ENCODE measurements at regions not wholly inside any gene's neighbourhood (a gene's known extent, or its start where the extent isn't known, plus 50 kb on each side); places are given as distances from the start of the nearest gene placed in this dataset.

DNA sequence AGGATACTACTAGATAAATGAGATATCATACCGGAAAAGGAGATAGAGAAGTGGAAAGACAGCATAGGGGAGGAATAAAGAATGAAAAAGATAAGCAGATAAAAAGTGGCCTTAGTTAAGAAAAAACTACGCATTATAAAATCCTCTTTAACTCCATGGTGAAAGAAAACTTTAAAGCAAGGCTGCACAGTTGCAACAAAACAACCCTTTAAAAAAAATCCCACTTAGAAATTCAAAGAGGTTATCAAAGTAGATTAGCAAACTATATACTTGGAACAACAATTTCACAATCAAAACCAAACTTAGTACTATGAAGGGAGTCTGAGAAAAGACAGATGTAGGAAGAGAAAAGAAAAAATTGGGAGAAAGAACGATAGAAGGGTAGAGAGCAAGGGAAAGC lies 133.4 kb upstream of the OSR1 start:
- no peak for DNase-seq (ENCODE audit: low read depth)

DNA sequence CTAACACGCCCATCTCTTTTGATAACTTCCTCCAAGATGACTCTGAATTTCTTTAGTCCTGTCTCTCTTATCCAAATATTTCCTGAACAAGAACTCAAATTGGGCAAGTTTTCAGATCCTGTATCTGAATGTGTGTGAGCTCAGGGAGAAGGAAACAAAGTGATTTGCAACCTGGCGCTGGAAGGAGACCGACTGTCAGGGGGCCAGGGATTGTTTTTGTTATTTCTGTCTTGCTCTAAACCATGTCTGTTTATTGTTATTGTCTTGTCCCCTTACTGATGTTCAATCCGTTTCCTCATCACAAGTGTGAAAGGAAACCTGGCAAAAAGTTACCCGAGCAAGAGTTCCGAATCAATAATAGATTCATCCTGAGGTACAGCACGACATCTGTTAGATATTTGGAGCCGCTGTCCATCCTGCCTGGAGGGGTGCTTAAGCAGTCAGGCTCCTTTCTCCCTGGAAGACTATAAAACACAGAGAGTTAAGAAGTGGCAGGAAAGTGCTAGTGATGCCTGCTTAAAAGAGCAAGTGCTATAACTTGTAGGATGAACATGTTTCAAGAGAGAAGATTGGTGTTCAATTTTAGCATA lies 132.5 kb upstream of the OSR1 start:
- DNase-seq (ENCODE audit: low read depth), result no peak

DNA sequence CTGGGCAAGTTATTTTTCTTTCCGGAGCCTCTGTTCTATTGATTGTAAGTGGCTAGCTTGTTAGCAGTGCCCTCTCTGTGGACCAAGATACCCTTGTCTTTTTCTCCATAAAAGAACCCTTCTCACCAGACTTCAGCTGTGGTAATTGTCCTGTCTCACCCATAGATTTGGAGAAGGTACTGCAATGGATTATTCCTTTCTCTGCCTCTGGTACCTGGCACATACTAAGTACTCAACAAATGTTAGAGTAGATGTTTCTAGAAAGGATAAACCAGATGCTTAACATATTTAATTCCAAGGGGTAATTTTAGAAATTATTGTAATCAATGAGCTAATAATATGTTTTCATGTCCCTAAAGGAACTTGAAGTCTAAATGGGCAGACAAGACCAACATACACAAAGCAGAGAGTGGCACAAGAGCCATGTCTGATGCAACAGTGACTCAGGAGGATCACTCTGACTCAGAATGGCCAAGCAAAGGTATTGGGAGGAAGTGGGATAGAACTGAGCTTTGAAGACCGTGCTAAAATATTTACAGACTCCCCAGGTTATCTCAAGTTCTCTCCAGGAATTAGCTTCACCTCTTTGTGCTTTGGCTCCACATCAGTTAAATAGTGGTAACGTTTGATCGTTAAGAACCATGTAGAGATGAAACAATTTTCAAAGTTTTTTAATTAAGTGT lies 129.7 kb upstream of the OSR1 start:
- no peak for DNase-seq (ENCODE audit: low read depth)

DNA sequence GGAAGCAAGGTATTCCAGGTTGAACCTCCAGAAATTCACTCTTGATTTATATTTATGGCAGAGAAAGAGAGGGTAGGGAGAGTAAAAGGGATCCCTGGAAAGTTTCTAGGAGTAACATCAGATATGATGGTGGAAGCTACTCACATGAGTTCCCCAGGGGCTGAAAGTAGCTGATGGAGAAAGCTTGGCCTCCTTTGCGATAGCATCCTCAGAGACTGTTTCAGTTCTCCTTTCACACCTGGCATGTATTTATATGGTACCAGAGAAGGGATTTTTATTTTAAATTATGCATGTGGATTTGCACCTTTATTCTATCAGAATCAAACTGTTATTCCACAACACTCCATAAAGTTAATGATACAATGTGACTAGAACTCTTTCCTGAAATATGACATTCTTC lies 126.3 kb upstream of the OSR1 start:
- DNase-seq (ENCODE audit: low read depth), result no peak

DNA sequence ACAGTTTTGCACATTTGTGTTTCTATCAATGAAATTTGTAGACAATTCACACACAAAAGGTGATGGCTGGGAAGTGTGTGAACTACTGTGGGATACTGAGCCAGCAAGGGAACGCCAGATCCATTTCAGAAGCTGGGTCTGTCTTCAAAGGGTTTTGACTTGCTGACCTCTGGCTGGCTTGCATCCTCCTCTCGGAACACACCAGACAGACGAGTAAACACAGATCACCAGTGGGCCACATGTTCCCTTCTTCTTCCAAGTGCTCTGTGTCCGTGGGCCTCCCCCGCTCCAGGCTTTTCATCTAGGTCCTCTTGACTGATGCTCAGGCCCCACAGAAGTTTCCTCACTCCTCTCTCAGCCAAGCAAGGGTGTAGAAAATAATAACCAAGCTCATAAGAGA lies 122.2 kb upstream of the OSR1 start:
- no peak for DNase-seq (ENCODE audit: low read depth)

DNA sequence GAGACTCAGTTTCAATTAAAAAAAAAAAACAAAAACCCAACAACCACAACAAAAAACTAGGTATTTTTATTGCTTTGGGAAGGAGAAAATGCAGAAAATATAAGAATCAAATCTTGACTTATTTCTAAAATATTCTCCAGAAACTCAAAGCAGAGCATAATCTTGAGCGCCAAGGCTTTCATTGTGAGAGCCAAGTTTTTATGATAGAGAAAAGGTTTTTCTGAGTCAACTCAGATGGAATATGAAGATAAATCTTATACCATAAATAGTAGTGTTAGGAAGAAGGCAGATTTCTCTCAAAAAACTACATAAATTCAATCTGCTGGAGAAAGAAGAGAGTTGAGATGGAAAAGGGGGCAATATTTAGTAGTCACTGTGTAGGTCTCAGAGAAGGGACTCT lies 121.2 kb upstream of the OSR1 start:
- no peak for DNase-seq (ENCODE audit: low read depth)

DNA sequence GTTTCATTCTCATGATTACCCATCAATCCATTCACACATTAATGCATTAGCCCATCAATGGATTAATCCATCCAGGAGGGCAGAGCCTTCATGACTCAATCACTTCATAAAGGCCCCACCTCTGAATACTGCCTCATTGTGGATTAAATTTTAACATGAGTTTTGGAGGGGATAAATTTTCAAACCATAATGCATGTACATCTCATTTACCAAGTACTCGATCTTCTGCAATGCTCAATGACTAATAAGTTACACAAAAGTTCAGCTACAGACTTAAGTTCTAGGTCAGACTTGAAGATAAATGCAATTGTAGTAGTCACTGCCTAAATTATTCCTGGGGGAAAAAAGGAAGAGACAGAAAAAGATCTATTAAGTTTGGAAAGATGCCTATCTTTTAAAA lies 120.0 kb upstream of the OSR1 start:
- DNase-seq (ENCODE audit: low read depth), result no peak

DNA sequence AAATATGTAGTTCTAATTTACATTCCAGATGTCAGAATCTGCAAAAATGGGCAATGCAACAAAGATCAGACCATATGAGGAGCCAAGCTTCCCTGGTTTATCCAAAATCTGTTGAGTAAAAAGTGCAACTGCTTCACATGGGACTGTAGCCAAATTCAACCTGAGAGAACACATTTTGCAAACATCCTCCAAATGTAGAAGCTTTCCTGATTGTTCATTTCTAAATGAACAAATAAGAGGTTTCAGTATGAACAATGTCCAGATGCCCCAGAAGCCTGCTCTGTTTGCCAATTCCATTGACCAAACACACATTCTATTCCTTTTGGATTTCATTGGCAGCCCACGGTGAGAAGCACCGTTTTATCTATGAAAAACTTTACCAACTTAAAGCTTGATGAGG lies 117.9 kb upstream of the OSR1 start:
- DNase-seq (ENCODE audit: low read depth), result no peak

DNA sequence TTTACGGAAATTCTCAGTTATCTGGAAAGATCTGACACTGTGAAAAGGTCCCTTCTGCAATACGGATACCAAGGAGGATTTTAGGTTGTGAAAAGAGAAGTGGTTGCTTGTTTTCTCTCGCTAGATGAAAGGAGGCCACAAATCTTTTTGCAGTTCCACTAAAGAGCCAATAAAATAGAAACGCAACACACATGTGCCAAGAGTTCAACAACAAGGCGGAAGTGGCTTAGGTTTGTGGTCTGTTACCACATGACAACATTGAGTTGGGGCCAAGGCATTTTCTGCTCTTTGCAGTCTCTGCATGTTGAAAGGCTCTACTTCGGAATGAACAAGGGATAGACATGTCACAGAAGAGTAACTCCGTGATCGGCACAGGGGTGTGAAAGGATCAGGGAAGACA lies 115.7 kb upstream of the OSR1 start:
- peak; percentile 0 for DNase-seq (ENCODE audit: low read depth)

DNA sequence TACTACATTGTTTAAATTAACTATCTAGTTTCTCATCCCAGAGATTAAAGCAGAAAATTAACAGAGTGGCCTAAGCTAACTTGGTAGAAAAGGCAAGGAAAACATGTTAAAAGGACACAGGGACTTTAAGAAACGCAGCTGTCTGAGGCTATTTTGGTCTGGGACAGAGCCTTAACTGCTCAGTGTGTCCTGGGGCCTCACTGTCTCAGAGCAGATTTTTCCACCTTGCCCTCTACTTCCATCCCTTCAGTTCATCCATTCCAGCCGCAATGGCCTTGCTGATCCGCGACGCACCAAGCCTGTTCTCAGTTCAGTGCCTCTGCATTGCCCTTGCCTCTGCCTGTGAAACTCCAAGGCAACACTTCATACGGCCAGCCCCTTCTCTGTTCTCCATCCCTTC lies 114.9 kb upstream of the OSR1 start:
- no peak for DNase-seq (ENCODE audit: low read depth)

DNA sequence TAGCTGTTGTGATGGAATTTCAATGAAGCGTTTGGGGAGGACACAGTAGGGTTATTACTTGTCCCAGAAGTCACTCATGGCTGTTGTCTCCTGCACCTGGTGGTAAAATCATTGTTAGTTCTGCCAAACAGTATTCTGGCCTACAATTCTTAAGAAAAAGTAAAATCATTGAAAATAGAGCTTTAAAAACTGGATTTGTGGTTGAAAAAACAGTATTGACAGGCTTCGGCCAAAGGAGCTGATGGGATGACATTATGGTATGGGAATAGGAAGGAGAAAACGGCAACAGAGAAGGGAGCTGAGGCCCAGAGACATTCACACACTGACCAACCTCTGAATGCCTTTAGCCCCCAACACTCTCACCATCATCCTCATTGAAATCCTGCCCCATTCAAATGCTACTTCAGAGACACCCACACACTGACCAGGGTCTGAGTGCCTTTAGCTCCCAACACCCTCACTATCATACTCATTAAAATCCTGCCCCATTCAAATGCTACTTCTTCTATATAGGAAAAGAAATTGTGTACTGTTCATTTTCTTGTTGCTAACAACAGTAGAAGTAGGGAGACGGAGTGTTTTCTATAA lies 114.1 kb upstream of the OSR1 start:
- DNase-seq (ENCODE audit: low read depth), result no peak

DNA sequence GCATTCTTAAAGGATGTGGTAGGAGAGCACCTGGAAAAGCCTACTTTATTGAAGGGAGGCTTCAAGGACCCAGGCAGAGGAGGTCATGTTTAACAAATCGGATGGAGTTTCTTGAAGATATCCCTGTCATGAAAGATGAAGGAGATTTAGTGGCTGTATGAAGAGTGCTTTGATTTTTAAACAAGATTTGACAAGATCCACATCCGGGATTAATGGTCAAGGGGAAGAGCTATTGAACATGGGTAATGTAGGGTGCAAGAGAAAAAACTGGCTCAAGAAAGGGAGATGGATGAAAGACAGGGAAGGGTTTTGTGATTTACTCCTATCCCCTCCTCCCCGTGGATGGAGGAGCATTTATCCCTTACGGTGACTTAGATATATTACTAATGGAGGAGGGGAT lies 113.1 kb upstream of the OSR1 start:
- DNase-seq (ENCODE audit: low read depth), result no peak

DNA sequence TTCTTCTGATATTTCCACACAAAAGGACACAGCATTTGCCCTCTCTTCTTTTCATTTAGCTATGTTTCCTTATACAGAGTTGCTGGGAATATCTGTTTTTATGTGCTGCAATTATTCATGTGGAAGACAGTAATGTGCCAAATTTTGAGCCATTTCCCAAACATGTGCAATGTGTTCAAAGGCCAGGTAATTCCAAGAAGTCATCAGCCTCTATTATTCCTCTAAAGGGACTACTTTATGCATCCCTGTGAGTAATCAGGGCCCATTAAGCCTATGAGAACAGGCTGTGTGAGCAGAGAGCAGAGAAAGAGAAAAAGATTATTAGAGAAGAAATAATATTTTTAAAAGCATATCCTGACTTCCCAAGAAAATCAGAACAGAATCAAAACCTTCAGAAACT lies 107.6 kb upstream of the OSR1 start:
- DNase-seq (ENCODE audit: low read depth), result no peak

DNA sequence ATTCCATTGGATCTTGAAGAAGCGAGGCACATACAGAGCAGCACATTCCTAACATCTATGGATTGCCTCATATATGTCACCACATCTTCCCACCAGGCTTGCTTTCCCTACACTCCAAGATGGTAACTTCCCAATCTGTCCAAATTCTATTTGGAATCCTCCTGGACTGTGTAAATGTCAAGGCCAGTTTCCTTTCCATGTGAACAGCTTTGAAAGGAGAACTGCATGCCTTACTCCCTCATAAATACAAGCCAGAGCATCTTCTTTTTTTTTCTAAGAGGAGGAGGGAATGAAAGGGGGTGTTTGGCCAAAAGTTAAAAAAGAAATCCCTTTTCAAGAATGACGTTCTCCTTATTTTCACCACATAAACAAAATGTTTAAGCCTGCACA lies 103.8 kb upstream of the OSR1 start:
- no peak for DNase-seq (ENCODE audit: low read depth)

DNA sequence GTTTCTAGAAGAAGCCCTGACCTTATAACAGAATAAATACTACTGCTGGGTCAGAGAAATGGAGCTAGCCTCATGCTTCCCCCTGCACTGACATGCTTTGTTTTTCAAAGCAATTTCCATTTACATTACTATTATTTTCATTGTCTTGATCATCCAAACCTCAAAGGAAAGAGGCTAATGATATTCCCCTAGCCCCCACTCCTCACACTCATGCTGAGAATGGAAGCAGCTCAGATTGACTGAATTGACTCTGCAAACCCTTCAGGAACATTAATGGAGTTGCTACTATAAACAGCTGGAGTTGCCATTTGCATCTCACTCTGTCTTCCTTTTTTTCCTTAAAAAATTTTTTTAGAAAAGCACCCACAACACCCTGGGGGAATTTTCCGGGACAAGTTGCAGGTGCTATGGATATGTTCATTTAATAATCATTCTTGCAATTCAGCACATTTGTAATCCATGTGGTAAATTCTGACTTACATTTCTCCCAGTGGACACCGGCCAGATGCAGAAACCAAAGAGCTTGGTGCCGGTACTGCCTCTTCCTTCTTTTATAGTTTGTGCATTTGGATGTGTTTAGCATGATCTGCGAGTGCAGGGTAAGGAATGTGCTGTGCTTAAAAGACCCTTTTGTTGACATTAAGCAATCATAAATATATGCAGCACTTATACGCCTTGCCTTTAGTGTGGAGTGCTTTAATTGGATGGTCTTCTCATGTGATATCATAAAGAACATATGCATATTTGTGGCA lies 103.3 kb upstream of the OSR1 start:
- DNase-seq (ENCODE audit: low read depth), result no peak

DNA sequence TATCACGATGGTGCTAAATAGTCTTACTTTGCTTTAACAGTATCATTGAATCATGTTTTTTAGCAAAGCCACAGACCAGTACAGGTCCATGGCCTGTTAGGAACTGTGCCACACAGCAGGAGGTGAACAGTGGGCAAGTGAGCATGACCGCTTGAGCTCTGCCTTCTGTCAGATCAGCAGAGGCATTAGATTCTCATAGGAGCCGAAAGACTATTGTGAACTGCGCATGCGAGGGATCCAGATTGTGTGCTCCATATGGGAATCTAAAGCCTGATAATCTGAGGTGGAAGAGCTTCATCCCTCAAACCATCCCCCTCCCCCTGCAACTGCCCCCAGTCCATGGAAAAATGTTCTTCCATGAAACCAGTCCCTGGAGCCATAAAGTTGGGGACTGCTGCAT lies 102.3 kb upstream of the OSR1 start:
- DNase-seq (ENCODE audit: low read depth), result no peak

DNA sequence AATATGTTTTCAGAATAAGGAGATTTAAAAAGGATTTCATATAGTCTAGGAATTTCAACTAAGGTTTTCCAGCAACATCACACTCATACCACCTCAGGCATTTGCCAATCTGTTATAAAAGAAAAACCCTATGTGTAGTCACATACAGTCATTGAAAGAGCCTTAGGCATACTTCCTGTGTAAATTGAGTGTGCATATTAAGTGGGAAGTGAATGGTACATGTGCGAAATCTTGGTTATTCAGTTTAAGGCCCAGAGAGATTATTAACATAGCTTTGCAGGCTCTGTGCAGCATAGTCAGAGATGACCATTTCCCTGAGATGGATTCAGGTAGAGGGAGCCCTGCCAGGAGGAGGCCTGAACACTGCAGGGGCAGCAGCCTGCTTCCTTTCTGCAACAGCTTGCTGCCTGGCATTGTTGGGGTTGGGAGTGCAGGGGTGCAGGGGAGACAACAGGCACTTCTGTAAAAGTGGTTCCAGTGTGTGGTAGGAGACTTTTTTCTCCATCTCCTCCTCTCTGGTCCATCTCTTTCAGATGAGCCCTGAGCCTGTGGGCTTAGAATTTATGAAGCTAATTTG lies 100.1 kb upstream of the OSR1 start:
- DNase-seq (ENCODE audit: low read depth), result no peak

DNA sequence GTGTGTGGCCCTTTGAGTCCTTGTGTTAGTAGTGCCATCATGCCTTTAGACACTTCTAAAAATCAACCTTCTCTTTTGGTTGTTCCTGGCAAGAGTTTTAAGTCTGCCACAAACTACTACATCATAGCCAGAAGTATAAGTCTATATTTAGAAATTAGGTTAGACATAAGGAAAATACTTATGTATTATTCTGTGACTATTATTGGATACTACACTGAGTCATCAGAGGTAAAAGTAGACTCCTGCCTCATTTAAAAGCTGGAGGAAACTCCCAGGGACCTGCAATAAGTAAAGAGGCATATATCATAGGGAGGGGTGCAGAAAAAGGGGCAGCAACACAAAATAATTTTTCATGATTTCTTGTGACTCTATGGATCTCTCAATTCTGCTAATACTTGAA lies 99.4 kb upstream of the OSR1 start:
- DNase-seq (ENCODE audit: low read depth), result no peak

DNA sequence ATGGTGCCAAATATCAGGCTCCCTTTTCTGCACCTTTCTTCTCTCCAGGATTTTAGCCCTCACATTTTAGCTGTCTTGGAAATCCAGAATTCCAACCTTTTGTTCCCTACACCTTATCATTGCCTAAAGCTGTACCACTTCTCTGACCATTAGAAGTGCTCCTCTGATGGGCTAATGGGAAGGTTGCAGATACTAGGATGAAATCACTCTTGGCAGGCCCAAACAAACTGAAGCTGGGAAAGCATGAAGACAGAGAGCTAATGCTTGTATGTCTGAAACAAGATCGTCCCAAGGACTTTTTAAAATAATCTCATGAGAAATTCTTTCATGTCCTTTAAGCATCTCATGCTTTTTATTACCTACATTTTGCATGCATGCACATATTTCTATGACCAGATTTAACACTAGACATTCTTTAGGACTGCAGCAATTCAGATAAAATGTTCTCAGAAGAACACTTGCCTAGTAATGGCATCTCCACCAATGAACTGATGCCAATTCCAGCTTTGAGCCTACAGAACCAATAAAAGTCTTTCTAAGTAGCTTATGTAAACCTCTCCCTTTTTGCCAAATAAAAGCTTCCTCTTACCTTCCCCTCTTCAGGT lies 98.4 kb upstream of the OSR1 start:
- DNase-seq (ENCODE audit: low read depth), result no peak

DNA sequence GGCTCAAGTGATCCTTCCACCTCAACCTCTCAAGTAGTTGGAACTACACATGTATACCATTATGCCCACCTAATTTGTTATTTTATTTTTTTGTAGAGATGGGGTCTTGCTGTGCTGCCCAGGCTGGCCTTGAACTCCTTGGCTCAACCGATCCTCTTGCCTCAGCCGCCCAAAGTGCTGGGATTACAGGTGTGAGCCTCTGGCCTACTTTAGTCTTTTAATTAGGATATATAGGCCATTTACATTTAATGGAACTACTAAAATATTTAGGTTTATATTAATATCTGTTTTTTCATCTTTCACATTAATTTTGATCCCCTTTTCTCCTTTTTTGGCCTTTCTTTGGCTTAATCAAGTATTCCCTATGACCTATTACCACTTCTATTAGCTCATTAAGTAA lies 95.7 kb upstream of the OSR1 start:
- DNase-seq (ENCODE audit: low read depth), result no peak

DNA sequence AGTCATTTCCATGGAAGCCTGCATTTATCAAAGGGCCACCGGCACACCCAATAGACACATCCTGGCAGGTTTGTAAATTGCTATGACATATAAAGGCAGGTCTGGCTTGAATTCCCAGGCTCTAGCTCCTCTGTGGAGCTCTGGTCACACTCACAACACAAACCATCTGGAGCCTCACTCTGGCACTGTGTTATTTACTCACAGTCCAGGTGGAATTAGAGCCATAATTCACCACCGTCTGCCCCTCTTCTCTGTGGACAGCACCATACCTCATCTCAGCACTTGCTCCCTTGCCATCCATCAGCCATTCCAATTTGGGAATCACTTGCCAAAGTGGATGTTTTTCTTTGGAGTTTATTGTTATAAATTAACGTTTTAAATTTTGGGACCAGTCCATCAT lies 84.3 kb upstream of the OSR1 start:
- DNase-seq (ENCODE audit: low read depth), result no peak

DNA sequence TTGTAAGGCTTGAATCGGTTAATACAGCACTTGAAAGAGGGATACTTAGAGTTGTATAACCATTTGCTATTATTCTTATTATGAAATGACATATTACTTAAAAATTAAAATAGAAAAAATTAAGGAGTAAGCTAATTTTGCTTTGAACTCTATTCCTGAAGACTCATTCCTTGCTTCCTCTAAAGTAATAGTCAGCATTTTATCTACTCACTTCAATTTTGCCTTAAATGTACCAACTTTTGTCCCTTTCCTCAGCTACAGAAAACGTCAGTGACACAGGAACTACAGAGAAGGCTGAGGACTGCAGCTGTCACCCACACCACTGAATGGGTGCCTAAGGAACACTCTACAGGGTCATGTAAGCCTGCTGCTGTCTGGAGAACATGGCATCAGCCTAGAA lies 80.7 kb upstream of the OSR1 start:
- DNase-seq (ENCODE audit: low read depth), result no peak

DNA sequence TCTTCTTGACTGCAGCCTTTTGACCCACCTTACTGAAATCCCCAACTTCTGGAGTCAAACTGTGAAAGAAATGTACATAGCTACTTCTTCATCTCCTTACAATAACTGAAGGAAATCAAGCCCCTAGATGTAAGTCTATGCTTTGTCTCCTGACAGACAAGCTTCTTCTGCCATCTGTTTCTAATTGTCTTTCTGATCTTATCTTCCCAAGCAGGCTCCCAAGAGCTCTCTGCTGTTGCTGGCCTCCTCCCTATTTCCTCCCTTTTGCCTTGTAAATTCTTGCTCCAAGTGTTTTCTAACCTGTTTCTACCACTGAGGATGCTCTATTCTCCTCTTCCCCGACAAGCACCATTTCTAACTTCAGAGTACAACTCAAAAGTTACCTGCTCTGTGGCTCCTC lies 77.4 kb upstream of the OSR1 start:
- DNase-seq (ENCODE audit: low read depth), result no peak
